ENCODE measurements at regions not wholly inside any gene's neighbourhood (a gene's known extent, or its start where the extent isn't known, plus 50 kb on each side); places are given as distances from the start of the nearest gene placed in this dataset.

- DNase-seq (ENCODE audit: low spot score) = no peak
Observed at GRCh38 chr2:226620176-226620575, 179.4 kb downstream of the IRS1 start.

- DNase-seq (ENCODE audit: low spot score) = no peak
Observed at GRCh38 chr2:226619707-226620106, 179.9 kb downstream of the IRS1 start.

GRCh38 chr2:226618875-226619605 lies 180.6 kb downstream of the IRS1 start:
- DNase-seq (ENCODE audit: low spot score) = peak; percentile 40

GRCh38 chr2:226618544-226618874 lies 181.1 kb downstream of the IRS1 start:
- DNase-seq (ENCODE audit: low spot score) = no peak

- no peak for DNase-seq (ENCODE audit: low spot score)
Observed at GRCh38 chr2:226615891-226616290, 183.7 kb downstream of the IRS1 start.

- peak; percentile 90 for DNase-seq (ENCODE audit: low spot score)
Observed at GRCh38 chr2:226611944-226612318, 187.7 kb downstream of the IRS1 start.

GRCh38 chr2:226611196-226611943 lies 188.2 kb downstream of the IRS1 start:
- no peak for DNase-seq (ENCODE audit: low spot score)

GRCh38 chr2:226609366-226609765 lies 190.3 kb downstream of the IRS1 start:
- peak; percentile 58 for DNase-seq (ENCODE audit: low spot score)

- DNase-seq (ENCODE audit: low spot score) = no peak
Observed at GRCh38 chr2:226608451-226608850, 191.2 kb downstream of the IRS1 start.

- no peak for DNase-seq (ENCODE audit: low spot score)
Observed at GRCh38 chr2:226607379-226607778, 192.2 kb downstream of the IRS1 start.

GRCh38 chr2:226605642-226606041 lies 194.0 kb downstream of the IRS1 start:
- DNase-seq (ENCODE audit: low spot score) = no peak

GRCh38 chr2:226603606-226604005 lies 196.0 kb downstream of the IRS1 start:
- no peak for DNase-seq (ENCODE audit: low spot score)

GRCh38 chr2:226601881-226602662 lies 197.5 kb downstream of the IRS1 start:
- no peak for DNase-seq (ENCODE audit: low spot score)

GRCh38 chr2:226600802-226601201 lies 198.8 kb downstream of the IRS1 start:
- DNase-seq (ENCODE audit: low spot score) = no peak

- DNase-seq (ENCODE audit: low spot score) = no peak
Observed at GRCh38 chr2:226600184-226600583, 199.4 kb downstream of the IRS1 start.

- DNase-seq (ENCODE audit: low spot score) = no peak
Observed at GRCh38 chr2:226589043-226589442, 210.6 kb downstream of the IRS1 start.

- no peak for DNase-seq (ENCODE audit: low spot score)
Observed at GRCh38 chr2:226585130-226585561, 214.5 kb downstream of the IRS1 start.

GRCh38 chr2:226584518-226585055 lies 215.0 kb downstream of the IRS1 start:
- DNase-seq (ENCODE audit: low spot score) = peak; percentile 37

GRCh38 chr2:226583715-226584114 lies 215.9 kb downstream of the IRS1 start:
- peak; percentile 92 for DNase-seq (ENCODE audit: low spot score)

GRCh38 chr2:226581661-226582060 lies 218.0 kb downstream of the IRS1 start:
- peak; percentile 27 for DNase-seq (ENCODE audit: low spot score)

GRCh38 chr2:226581004-226581403 lies 218.6 kb downstream of the IRS1 start:
- DNase-seq (ENCODE audit: low spot score) = peak; percentile 11

- DNase-seq (ENCODE audit: low spot score) = peak; percentile 75
Observed at GRCh38 chr2:226580403-226580802, 219.2 kb downstream of the IRS1 start.

GRCh38 chr2:226579519-226579918 lies 220.1 kb downstream of the IRS1 start:
- DNase-seq (ENCODE audit: low spot score) = no peak

Data from kidney tubule cell (primary cell).